Liver (tissue), 8 donors: ENCODE measurements at regions not wholly inside any gene's neighbourhood (a gene's known extent, or its start where the extent isn't known, plus 50 kb on each side); places are given as distances from the start of the nearest gene placed in this dataset.

Experiments used
- DNase-seq: peaks from one replicate; pipeline ENCODE4 v3.0.0-alpha.2; 2017; ENCODE audit warnings: low spot score
- H3K27ac ChIP-seq, 2 donors: one replicate each; pipeline ENCODE4 v1.7.0; 2013; ENCODE audit warnings: inconsistent platforms in 2 of 2, low read length in 2 of 2, control low read depth in 1 of 2, low read depth in 1 of 2, mild to moderate bottlenecking in 1 of 2
- H3K27me3 ChIP-seq, 4 donors: one replicate each; pipeline versions ENCODE4 v1.6.1 to v1.7.0; 2013; ENCODE audit warnings: low read length in 3 of 4, inconsistent platforms in 1 of 4, mild to moderate bottlenecking in 1 of 4, moderate library complexity in 1 of 4; ENCODE audit not compliant: control insufficient read depth in 4 of 4, insufficient read depth in 4 of 4
- H3K36me3 ChIP-seq, 4 donors: one replicate each; pipeline versions ENCODE4 v1.6.1 to v1.7.0; 2013; ENCODE audit warnings: low read length in 3 of 4, mild to moderate bottlenecking in 3 of 4, low read depth in 1 of 4, moderate library complexity in 1 of 4; ENCODE audit not compliant: control insufficient read depth in 4 of 4, insufficient read depth in 3 of 4
- H3K4me1 ChIP-seq, 4 donors: one replicate each; pipeline versions ENCODE4 v1.6.1 to v1.7.0; 2013; ENCODE audit warnings: low read length in 3 of 4, mild to moderate bottlenecking in 3 of 4, moderate library complexity in 1 of 4; ENCODE audit not compliant: control insufficient read depth in 4 of 4, insufficient read depth in 4 of 4
- H3K4me3 ChIP-seq, 3 donors: one replicate each; pipeline versions ENCODE4 v1.6.1 to v1.7.0; 2013; ENCODE audit warnings: low read length in 3 of 3, control low read depth in 1 of 3, low read depth in 1 of 3, mild to moderate bottlenecking in 1 of 3
- H3K9ac ChIP-seq, 2 donors: one replicate each; pipeline ENCODE4 v1.7.0; 2013; ENCODE audit warnings: low read length in 2 of 2, mild to moderate bottlenecking in 2 of 2, moderate library complexity in 2 of 2, control low read depth in 1 of 2, low read depth in 1 of 2
- H3K9me3 ChIP-seq, 4 donors: one replicate each; pipeline versions ENCODE4 v1.6.1 to v1.7.0; 2013; ENCODE audit warnings: low read length in 3 of 4; ENCODE audit not compliant: control insufficient read depth in 4 of 4
- ATF3 ChIP-seq: IDR thresholded peaks from 2 replicates; pipeline ENCODE4 v1.6.1; 2016; ENCODE audit warnings: antibody characterized with exemption
- CTCF ChIP-seq: fragments of 150-350 bp; IDR thresholded peaks from 2 replicates; pipeline ENCODE4 v1.5.1; 2017; ENCODE audit warnings: improper control_type of control experiment, low read depth, low read length; ENCODE audit not compliant: missing input control
- EGR1 ChIP-seq, 2 donors: IDR thresholded peaks; 2 replicates each; pipeline ENCODE4 v1.6.1; 2016 to 2018; ENCODE audit warnings: antibody characterized with exemption in 2 of 2, low read depth in 2 of 2
- FOXA1 ChIP-seq: IDR thresholded peaks from 2 replicates; pipeline ENCODE4 v1.6.1; 2016; ENCODE audit warnings: antibody characterized with exemption
- FOXA2 ChIP-seq: IDR thresholded peaks from 2 replicates; pipeline ENCODE4 v1.6.1; 2016; ENCODE audit warnings: antibody characterized with exemption
- GABPA ChIP-seq, 2 donors: IDR thresholded peaks in 1 of 2; conservative IDR thresholded peaks in 1 of 2; 2 replicates each; pipeline ENCODE4 v1.6.1; 2016; ENCODE audit warnings: antibody characterized with exemption in 2 of 2, mild to moderate bottlenecking in 1 of 2, moderate library complexity in 1 of 2
- HNF4A ChIP-seq, 2 donors: conservative IDR thresholded peaks; 2 replicates each; pipeline ENCODE4 v1.6.1; 2016; ENCODE audit warnings: antibody characterized with exemption in 2 of 2, mild to moderate bottlenecking in 2 of 2
- JUND ChIP-seq, 2 donors: IDR thresholded peaks; 2 replicates each; pipeline ENCODE4 v1.6.1; 2016; ENCODE audit warnings: antibody characterized with exemption in 2 of 2
- NR2F2 ChIP-seq: IDR thresholded peaks from 2 replicates; pipeline ENCODE4 v1.6.1; 2016; ENCODE audit warnings: antibody characterized with exemption
- RAD21 ChIP-seq, 2 donors: IDR thresholded peaks; 2 replicates each; pipeline ENCODE4 v1.6.1; 2016; ENCODE audit warnings: antibody characterized with exemption in 2 of 2, mild to moderate bottlenecking in 2 of 2
- RXRA ChIP-seq, 2 donors: IDR thresholded peaks; 2 replicates each; pipeline ENCODE4 v1.6.1; 2017 to 2018; ENCODE audit warnings: antibody characterized with exemption in 2 of 2, mild to moderate bottlenecking in 1 of 2
- SP1 ChIP-seq: IDR thresholded peaks from 2 replicates; pipeline ENCODE4 v1.6.1; 2018; ENCODE audit warnings: antibody characterized with exemption, mild to moderate bottlenecking
- TAF1 ChIP-seq: conservative IDR thresholded peaks from 2 replicates; pipeline ENCODE4 v1.6.1; 2016; ENCODE audit warnings: antibody characterized with exemption, mild to moderate bottlenecking
- YY1 ChIP-seq: IDR thresholded peaks from 2 replicates; pipeline ENCODE4 v1.6.1; 2016; ENCODE audit warnings: antibody characterized with exemption, mild to moderate bottlenecking
- ZBTB33 ChIP-seq: IDR thresholded peaks from 2 replicates; pipeline ENCODE4 v1.6.1; 2016; ENCODE audit warnings: antibody characterized with exemption
- WGBS: extraction: QIAGEN DNeasy Blood & Tissue Kit; methylation state at CpG from one replicate; pipeline ENCODE4 v1.1.7; 2013; 5-methylcytosine and 5-hydroxymethylcytosine counted together
- TF ChIP-seq, protein P1 (sequence below): IDR thresholded peaks from 2 replicates; pipeline ENCODE4 v1.6.1; 2016; ENCODE audit warnings: antibody characterized with exemption, mild to moderate bottlenecking
- TF ChIP-seq, protein P2 (sequence below): IDR thresholded peaks from 2 replicates; pipeline ENCODE4 v1.6.1; 2016; ENCODE audit warnings: antibody characterized with exemption
- donor health status: healthy.
- donor health status: healthy.
- donor health status: healthy.
- donor health status: healthy.
- donor health status: healthy.

- no peak for TF ChIP-seq ZBTB33
- no peak for TF ChIP-seq YY1
- TF ChIP-seq TAF1 = no peak
- TF ChIP-seq NR2F2 = no peak
- no peak for TF ChIP-seq FOXA2
- TF ChIP-seq HNF4A (conservative IDR thresholded peaks at IDR 0.05) = no peak
- TF ChIP-seq EGR1 (IDR thresholded peaks at IDR 0.05; ENCODE audit: low read depth in 2 of 2) = no peak
- no peak for TF ChIP-seq FOXA1
- TF ChIP-seq ATF3 = no peak
- TF ChIP-seq CTCF = no peak
These were observed 122.3 kb downstream of the MTRR start (continued) for GRCh38 chr5:7991125-7991821.

GRCh38 chr5:7995688-7996294 is 126.8 kb downstream of the MTRR start:
- WGBS = 84% methylated on average over 9 of the region's 9 CpGs

More at GRCh38 chr5:7995688-7996294, 126.8 kb downstream of the MTRR start:
- Histone ChIP-seq H3K9ac (no peak overlapping the region), H3K4me3 (no peak overlapping the region), H3K36me3 (no peaks in the 10 kb centered on the region), H3K27me3 (no peaks in the 10 kb centered on the region), H3K27ac (no peak overlapping the region), H3K4me1 (no peaks in the 10 kb centered on the region), H3K9me3 (peaks cover 0 to 2% (median 0%) of the 10 kb centered on the region in 4 donors)
- TF ChIP-seq SP1 = no peak
- no peak for TF ChIP-seq RAD21 (IDR thresholded peaks at IDR 0.05)
- TF ChIP-seq RXRA (IDR thresholded peaks at IDR 0.05) = no peak
- TF ChIP-seq CTCF = no peak
- TF ChIP-seq EGR1 (IDR thresholded peaks at IDR 0.05; ENCODE audit: low read depth in 2 of 2) = no peak
- TF ChIP-seq, protein P1, sequence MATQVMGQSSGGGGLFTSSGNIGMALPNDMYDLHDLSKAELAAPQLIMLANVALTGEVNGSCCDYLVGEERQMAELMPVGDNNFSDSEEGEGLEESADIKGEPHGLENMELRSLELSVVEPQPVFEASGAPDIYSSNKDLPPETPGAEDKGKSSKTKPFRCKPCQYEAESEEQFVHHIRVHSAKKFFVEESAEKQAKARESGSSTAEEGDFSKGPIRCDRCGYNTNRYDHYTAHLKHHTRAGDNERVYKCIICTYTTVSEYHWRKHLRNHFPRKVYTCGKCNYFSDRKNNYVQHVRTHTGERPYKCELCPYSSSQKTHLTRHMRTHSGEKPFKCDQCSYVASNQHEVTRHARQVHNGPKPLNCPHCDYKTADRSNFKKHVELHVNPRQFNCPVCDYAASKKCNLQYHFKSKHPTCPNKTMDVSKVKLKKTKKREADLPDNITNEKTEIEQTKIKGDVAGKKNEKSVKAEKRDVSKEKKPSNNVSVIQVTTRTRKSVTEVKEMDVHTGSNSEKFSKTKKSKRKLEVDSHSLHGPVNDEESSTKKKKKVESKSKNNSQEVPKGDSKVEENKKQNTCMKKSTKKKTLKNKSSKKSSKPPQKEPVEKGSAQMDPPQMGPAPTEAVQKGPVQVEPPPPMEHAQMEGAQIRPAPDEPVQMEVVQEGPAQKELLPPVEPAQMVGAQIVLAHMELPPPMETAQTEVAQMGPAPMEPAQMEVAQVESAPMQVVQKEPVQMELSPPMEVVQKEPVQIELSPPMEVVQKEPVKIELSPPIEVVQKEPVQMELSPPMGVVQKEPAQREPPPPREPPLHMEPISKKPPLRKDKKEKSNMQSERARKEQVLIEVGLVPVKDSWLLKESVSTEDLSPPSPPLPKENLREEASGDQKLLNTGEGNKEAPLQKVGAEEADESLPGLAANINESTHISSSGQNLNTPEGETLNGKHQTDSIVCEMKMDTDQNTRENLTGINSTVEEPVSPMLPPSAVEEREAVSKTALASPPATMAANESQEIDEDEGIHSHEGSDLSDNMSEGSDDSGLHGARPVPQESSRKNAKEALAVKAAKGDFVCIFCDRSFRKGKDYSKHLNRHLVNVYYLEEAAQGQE = no peak
- no peak for TF ChIP-seq HNF4A (conservative IDR thresholded peaks at IDR 0.05)
- TF ChIP-seq, protein P2, sequence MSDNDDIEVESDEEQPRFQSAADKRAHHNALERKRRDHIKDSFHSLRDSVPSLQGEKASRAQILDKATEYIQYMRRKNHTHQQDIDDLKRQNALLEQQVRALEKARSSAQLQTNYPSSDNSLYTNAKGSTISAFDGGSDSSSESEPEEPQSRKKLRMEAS = no peak
- TF ChIP-seq ZBTB33 = no peak
- no peak for TF ChIP-seq JUND (IDR thresholded peaks at IDR 0.05)
- TF ChIP-seq YY1 = no peak
- no peak for TF ChIP-seq FOXA2
- TF ChIP-seq GABPA (IDR thresholded peaks at IDR 0.05 in 1 of 2, conservative IDR thresholded peaks at IDR 0.05 in 1 of 2) = no peak
- no peak for DNase-seq
